ENCODE measurements at regions not wholly inside any gene's neighbourhood (a gene's known extent, or its start where the extent isn't known, plus 50 kb on each side); places are given as distances from the start of the nearest gene placed in this dataset.
"Not testable (repeated sequence)": the region's sequence is repeated elsewhere in the genome, so short reads cannot be mapped to it uniquely, and the experiment has no call there.

DNA sequence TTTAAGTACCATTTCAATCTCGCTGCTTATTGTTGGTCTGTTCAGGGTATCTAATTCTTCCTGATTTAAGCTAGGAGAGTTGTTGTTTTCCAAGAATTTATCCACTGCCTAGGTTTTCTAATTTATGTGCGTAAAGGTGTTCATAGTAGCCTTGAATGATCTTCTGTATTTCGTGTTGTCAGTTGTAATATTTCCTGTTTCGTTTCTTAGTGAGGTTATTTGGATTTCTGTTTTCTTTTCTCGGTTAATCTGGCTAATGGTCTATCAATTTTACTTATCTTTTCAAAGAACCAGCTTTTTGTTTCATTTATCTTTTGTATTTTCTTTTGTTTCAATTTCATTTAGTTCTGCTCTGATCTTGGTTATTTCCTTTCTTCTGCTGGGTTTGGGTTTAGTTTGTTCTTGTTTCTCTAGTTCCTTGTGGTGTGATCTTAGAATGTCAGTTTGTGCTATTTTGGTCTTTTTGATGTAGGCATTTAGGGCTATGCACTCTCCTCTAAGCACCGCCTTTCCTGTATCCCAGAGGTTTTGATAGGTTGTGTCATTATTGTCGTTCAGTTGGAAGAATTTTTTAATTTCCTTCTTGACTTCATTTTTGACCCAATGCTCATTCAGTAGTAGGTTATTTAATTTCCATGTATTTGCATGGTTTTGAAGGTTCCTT, 92.5 kb upstream of the CSRP2 start:
- not testable (repeated sequence) for DNase-seq

DNA sequence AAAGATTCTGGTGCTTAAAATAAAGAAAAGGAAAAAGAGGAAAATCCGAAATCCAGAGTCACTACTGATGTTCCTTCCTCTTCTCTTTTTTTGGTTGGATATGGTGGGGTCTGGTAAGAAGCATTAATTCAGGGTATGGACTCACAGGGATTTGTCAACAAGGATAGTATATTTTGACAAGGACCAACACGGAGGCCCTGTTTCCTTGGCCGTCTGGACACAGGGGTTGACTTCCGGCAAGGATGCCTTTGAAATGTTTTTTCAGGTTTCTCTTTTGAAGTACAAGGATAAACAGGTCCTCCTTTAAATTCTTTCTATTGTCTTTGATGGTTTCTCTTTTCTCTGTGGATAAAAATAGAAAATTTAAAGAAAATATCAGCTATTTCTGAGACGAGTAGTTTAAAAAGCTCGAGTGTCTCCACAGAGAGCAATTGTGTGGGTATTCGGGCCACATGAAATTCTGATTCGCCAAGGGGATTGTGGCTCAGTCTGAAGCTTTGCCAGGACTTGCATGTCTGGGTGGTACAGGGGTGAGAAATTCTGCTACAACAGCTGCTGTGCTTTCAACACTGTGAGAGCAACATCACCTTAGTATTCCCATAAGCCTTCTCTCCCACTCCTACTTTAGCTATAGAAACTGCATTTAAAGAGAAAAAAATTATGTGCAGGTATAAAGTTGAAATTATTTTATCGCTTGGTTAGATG, 88.5 kb upstream of the CSRP2 start:
- peak; percentile 68 for DNase-seq

DNA sequence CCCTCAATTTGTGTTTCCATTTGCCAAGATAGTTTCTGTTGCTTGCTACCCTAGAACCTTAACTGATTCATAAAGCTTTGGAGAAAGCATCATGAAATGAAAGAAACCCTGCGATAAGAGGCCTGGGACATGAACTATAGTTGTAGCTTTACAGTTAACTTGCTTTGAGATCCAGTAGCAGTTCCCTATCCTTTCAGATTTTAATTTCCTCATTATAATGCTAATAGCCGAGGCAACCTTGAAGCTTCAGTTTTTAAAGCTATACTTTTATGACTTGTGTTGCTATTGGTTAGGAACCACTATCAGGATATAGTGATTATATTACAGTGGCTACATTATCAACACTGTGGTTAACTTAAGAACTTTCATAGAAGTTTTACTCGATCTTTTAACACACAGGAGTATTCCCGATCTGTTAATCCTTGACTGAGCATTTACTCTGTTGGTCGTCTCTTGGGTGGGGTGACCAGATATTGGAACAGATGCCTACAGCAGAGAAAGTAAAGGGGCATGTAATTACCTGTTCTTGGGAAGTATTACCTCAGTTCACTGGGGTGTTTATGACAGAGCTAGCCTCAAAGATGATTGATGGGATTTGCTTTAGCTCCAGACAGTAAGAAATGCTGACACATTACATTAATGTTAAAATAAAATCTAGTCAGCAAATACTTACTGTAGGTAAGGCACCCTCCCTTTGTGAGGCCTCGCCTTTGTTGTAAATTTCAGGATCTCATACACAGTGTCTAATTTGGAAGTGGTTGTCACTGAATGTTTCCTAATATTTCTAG, 86.2 kb upstream of the CSRP2 start:
- peak; percentile 69 for DNase-seq

DNA sequence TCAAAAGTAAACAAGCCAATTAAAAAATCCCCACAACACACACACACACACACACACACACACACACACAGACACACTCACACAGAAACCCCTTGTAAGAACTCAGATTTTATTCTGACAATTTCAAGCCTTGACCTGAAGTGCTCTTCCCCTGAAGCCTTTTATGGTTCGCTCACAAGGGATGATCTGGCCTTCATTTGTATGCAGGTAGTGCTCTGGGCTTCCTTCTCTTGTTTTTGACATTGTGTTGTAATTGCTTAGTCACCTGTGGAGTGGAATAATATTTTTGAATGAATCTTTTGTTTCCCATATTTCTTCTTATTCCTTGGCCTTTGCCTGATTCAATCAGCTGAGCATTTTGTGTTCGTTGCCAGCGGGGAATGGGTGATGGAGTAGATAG, 83.3 kb upstream of the CSRP2 start:
- DNase-seq = no peak

DNA sequence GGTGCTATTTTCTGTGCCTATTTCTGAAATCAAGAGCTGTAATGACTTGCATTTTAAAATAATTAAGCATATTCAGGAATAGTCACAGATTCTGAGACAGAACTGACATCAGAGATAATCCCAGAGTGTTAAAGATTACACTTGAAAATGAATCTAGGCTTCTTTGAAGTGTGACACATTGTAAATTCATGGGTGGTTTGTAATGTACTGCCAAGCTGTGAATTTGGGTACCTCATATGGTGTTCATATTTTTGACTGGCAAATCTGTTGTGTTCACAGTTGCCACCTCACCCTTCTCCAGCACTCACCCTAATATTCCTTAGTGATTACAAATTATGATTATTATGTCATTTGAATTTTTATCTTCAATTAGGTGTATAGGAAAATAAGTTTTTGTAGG, 78.5 kb upstream of the CSRP2 start:
- peak; percentile 41 for DNase-seq

DNA sequence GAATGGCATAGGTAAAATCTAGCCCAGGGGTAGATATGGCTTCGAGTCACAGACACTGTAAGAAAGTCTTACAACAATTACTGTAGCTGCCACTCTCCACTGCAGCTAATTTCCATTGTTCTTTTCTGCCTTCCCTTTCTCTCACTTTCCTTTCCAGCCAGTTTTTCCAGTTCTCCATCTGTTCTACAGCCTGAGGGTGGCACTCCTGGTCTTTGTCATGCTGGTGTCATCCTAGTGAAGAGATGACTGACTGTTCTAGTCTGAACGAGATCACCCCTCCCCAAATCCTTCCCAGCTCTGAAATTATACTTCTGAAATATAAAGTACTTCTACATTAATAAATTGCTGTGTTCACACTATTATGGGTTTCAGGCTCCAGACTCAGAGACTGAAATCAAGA, 74.2 kb upstream of the CSRP2 start:
- DNase-seq = no peak

DNA sequence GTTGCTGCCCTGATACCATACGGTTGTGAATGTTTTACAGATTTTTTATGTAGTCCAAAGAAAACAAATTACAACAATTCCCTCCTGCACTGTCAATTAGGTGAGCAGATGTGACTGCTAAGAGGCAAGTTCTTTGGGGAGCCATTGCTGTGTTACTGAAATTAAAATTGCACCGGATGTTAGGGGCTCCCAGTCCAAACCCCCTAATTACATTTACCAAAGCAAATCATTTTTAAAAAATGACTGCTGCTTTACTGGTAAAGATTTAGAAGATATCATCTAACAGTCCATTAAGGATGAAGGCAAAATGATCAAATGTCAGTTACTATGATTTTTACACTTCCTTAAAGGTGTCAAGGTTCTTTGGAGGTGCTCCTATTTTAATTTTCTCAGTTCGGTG, 70.1 kb upstream of the CSRP2 start:
- DNase-seq = peak; percentile 56

DNA sequence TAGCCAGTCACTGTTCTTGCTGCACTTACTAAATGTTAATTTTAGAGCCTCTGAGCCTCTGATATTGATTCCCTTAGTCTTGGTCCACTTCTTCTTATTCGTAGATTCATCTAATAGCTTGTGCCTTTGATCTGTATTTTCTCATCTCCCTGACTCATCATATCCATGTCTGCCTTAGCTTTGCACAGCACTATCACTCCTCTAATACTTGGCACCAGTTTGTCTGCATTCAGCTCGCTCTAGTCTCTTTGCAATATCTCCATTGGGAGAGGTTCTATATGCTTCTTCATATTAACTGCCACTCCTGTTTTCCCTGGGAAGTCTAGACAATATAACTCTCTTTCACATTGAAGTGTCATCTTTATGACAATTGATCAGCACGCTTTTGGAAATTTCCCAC, 68.5 kb upstream of the CSRP2 start:
- no peak for DNase-seq

DNA sequence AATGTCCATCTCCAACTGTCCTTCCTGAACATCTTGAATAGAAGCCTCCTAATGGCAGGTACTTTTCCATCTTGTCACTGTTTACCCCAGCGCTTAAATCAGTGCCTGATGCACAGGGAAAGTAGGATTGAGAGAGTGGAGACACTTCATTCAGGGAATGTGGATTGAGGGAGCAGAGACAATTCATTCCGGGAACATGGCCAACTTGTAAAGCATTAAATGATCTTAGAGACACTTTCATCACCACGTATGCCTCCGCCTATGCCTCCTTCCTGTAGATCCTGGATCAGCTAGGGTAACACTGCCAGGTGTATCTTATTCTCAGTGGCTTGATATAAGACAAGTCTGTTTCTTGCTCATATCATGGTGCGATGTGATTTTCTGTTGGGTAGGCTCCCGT, 67.6 kb upstream of the CSRP2 start:
- DNase-seq = no peak

DNA sequence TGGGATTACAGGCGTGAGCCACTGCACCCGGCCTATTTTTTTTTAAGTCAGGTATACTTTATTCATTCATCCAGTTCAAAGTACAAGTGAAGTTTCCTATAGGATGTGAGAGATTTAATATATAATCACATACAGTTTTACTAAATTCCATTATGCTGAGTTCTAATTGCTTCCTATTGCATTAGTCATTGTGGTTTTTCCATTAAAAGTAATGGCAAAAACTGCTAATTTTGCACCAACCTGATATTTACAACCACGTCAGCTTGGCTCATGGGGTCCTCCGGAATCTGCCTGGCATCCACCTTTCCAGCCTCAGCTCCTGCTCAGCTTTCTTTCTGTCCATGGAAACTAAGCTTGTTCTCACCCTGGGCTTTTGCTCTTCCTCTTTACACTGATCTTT, 67.0 kb upstream of the CSRP2 start:
- DNase-seq = no peak

DNA sequence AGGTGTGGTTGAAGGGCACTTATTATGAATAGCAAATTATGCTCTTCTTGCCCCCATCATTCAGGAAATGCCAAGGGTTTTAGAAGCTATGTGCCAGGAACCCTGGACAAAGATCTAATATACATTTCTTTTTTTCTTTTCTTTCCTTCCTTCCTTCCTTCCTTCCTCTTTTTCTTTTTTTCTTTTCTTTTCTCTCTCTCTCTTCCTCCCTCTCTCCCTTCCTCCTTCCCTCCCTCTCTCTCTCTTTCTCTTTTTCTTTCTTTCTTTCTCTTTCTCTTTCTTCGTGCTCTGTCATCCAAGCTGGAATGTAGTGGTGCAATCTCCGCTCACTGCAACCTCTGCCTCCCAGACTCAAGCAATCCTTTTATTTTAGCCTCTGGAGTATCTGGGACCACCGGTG, 66.1 kb upstream of the CSRP2 start:
- no peak for DNase-seq

DNA sequence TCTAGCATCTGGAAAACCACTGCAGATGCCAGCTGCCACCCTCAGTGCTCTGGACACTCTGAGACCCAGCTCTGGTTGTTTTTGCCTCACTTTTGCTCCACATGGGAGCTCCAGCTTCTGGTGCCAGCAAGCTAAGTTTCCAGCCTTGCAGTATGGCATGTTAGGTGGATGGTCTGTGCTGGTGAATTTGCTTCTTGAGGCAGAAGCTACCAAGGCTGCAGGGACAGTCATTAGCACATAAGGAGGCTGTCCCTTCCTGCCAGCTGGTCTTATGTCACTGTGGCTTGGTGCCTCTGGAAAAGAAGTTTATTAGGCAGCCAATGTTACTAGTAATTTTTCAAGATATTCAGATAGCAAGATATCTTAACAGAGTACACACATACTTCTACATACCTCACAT, 64.2 kb upstream of the CSRP2 start:
- DNase-seq = no peak

DNA sequence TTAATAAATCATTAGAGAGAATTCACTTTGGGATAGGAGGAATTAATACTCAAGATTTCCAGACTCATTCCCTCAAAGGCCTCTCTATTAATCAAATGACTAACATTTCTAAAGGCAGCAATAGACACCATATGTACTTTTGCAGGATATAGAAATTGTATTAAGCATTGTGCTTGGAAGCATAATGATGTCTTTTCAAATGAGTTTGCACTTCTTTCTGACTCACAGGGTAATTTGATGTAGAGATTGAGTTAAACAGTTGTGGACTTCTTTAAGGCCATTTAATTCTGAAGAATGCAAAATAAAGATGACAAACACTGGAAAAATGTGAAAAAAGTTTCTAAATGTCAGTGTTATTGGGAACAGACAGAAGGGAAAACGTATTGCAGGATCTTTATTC, 63.4 kb upstream of the CSRP2 start:
- no peak for DNase-seq

DNA sequence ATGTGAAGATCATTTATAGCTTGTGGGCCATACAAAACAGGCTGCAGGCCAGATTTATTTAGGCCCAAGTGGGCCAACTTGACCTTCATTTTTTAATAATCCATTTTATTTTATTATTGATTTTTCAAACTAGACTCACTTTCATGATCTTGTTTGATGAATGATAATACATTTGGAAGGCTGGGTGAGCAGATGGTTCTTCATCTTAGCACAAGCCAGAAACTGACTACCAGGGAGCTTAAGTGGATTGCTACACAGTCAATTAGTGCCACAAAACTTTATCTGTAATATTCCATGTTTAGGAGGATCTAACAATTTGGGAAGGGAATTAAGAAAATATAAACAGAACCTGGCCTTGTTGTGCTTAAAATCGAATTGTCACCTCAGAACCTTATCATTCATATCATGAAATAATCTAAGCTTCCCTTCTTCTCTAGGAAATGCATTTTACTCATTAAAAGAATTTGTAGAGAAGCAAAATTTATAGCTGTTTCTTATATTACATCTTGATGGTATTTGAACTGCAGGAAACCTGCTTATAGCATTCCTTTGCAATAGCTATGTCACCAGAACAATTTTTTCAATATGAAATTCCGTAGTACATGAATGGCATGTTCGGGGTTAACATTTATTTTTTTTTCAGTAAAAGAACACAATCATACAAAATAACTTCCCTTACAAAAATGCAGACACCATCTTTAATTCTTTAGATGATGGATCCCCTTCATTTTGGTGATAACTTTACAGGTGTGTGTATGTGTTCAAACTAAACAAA, 62.0 kb upstream of the CSRP2 start:
- DNase-seq = peak; percentile 52

DNA sequence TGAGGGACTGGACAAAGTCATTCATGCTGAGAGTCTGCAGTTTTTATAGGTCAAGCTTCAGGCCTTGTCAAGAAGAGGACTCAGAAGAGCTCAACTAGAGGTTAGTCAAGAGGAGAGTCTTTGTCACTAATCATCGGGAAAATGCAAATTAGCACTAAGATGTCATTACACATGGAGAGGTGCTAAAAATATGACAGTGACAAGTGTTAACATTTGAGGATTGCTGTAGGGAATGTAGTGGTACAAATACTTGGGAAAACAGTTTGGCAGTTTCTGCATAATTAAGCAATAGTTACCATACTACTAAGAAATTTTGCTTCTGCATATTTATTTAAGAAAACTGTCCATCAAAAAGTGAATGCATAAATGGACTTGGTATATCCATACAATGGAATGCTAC, 60.9 kb upstream of the CSRP2 start:
- DNase-seq = no peak

DNA sequence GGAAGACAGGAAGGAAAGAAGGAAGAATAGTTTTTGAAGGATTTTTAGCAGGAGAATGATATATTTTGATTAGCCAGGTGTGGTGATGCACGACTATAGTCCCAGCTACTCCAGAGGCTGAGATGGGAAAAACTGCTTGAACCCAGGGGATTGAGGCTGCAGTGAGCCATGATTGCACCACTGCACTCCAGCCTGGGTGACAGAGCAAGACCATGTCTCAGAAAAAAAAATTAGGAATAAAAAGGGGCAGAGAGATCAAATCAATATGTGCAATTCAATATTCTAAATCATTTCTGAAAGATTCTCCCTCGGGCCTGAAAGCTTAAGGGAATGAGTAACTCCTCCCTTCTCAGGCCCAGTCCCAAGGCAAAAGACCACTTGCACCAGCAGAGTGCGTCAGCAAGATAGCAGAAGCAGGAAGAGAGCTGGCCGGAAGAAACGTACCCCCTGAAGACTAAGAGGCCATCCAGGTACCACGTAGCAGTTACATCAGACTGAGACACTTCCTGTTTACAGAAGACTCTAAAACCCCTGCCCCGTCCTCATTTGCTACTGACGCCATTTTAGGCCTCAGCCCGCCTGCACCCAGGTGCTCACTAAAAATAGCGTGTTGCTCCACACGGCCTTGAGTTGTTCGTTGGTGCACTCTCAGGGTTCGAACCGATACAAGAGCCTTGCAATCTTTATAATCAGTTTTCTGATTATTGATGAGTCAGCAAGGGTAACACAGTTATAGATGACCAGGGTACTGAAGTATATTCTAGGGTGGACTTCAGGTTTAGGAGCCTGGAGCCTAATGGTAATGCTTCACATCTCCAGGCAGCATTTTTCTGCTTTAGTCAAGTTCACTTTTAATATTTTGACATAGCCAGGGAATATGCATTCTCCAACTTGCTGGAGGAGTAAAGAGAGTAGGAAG, 57.7 kb upstream of the CSRP2 start:
- no peak for DNase-seq

DNA sequence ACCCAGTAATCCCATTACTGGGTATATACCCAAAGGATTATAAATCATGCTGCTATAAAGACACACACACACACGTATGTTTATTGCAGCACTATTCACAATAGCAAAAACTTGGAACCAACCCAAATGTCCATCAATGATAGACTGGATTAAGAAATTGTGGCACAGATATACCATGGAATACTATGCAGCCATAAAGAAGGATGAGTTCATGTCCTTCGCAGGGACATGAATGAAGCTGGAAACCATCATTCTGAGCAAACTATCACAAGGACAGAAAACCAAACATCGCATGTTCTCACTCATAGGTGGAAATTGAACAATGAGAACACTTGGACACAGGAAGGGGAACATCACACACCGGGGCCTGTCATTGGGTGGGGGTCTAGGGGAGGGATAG, 54.6 kb upstream of the CSRP2 start:
- DNase-seq = not testable (repeated sequence)

DNA sequence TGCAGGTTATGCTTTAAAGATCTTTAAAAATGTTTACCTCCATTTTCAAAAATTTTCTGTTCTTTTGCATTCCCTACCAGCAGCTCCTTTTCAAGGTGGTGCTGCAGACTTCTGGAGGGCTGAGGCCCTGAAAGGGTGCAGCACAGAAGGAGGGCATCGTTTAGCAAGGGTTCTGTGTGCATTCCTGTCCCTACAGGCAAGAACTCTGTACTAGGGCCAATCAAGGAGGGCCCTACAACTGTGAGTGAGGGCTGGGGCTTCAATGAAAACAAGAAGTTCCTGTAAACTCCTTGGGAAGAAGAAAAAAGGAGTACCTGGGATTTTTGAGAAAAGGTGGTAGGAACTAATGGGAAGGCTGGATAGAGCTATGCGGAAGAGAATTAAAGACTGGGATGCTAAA, 50.7 kb upstream of the CSRP2 start:
- DNase-seq = peak; percentile 72
